Left renal cortex interstitium (tissue), 4 donors: ENCODE measurements at regions not wholly inside any gene's neighbourhood (a gene's known extent, or its start where the extent isn't known, plus 50 kb on each side); places are given as distances from the start of the nearest gene placed in this dataset.

ENCODE experiments used
- DNase-seq, 4 donors: peaks; one replicate each; pipeline ENCODE4 v3.0.0-alpha.2; 2013; ENCODE audit warnings: low read depth in 4 of 4, low spot score in 2 of 4, missing footprints in 1 of 4

DNA sequence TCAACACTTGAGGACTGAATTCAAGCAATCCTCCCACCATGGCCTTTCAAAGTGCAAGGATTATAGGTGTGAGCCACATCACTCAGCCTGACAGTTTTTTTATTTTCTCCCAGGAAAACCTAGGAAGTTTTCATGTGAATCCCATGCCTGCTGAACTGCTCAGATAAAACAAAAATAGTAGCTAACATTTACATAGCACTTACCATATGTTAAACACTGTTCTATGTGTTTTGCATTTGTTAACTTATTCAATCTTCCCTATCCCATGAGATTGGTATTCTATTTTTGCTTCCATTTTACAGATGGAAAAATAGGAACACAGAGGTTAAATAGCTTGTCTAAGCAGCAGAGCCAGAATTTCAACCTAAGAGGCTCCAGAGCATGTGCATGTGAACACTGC lies 157.4 kb upstream of the KCTD1 start:
- DNase-seq = no peak

DNA sequence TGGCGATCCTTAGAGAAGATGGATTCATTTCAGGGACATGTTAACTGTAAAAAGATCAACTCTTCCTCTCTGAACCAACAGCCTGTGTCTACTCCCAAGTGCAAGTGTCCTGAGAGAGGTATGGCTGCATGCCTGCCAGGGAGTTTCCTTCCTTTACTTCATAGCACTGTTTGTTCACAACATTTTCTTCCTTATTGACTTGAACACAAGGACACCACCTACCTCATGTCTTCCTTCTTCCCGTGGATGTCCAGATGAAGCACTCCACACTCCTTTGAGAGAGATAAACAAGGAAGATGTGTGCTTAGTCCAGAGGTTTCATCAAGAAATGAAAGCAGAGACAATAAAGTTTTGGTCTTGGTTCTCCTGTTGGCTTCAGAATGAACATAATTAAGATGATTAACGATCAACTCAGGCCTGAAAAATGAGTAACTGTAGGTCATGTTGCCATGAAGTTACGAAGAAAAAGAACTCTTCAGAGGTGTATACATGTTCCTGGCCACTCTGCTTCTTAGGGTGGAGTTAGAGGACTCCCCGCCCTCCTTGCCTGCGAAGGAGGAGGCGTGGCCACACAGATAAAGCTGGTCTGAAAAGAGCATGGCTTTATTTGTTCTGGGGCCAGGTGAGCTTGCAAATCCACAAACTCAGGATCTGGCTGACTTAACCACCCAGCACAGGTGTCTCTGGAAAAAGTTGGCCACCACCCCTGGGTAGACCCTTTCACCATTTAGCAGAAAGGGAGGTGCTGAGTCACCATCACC lies 155.0 kb upstream of the KCTD1 start:
- no peak for DNase-seq

DNA sequence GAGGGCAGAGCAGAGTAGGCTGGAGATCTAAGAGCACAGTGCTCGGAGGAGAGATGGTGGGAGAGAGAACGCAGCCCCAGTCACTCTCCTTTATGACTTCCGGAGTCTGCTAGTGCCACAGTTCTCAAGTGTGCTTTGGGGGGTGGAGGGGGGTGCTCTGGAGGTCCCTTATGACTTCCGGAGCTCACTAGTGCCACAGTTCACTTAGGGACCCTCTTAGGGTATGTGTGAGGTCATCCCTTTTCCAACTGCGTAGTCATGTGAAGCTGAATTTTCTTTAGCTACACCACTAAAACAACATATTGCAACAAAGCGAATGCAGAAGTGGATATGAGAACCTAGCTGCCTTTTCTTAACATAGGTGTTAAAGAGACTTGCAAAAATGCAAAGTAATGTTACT lies 153.7 kb upstream of the KCTD1 start:
- no peak for DNase-seq

DNA sequence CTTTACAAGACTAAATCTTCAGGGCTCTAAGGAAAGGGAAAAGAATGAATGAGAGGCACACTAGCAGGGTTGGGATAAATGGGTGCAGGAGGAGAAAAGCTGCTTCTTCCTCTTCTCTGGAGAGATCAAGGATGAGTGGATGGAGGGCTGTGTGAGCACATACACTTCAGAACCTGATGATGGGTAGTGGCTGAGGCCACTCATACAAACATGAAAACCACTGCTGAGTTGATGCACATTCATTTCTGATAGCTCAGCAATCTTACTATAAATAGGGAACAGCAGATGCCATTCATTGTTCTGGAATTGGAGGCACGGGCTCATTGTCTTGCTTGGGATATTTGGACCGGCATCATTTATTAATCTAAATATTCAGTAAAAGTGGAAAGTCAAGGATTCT lies 152.4 kb upstream of the KCTD1 start:
- no peak for DNase-seq

DNA sequence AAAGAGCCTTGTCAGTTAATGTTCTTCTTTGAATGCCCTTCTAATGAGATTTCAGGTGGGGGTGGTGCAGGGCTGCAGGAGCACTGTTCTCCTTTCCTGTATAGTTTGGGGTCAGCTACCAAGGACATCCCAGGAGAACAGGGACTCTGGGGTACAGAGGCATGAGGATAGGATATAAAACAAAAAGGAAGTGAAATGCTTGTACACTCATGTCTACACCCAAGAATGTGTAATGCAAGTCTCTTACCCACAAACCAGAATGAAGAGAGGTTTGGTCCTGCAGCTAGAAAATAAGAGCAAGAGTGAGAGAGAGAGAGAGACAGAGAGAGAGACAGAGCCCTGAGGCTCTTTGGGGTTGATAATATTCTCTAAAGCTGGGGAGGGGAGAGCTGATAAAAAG lies 151.8 kb upstream of the KCTD1 start:
- DNase-seq = no peak

DNA sequence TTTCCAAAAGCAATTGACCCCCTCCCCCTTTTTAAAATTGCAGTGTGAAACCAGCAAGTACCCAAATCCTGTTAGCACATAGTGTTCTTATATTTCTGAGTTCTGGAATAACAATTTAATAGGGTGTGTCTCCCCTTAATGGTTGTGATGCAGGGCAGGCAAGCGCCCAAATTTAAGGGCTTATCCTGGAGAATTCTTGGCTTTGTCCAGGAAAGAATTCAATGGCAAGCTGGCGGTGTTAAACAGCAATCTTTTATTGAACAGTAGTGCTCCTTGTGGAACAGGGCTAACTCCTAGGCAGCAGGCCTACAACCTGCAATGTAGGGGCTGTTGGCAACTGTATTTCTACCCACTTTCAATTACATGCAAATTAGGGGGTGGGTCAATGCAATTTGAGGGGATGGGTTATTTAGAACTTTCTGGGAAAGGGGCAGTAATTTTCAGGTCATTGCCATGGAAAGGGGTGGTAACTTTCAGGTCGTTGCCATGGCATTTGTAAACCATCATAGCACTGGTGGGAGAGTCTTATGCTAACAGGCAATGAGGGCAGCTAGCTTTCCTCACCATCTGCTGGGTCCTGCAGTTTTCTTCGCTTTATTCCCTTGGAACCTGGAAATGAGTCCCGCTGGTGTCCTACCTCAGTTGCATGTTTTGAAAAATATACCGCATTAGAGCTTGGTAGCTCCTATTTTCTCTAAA lies 149.0 kb upstream of the KCTD1 start:
- no peak for DNase-seq

DNA sequence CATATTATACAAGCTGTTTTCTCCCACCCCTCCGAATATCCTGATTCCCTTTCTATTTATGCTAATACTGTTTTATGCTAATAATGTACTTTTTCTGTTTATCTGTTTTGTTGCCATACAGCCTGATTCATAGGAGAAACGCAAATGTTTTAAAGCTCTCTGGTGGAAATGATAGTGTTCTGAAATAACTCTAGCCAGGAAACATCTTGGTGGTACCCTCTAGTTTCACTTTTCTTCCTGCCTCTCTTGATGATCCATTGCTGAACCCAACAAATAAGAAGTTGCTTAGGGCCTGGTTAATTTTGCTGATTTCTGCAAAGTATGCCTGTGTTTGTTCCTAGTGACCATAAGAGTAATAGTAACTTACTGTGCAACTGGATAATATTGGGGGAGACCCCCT lies 148.4 kb upstream of the KCTD1 start:
- DNase-seq = no peak

DNA sequence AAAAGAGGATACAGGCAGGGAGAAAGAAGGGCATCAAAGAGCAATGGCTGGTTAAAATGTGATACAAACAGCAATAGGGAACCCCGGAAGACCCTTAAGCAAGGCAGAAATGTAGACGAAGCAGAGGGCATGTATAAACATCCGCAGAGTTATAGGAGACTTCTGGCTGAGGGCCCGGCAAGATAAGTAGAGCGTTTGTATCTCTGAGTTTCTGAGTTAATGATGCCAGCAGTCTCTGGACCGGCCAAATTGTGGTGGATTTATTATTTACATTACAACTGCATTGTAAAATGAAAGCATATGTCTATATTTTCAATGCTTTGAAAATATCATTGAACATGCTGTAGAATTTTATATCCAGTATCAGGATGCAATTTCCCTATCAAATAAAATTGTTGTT lies 148.0 kb upstream of the KCTD1 start:
- no peak for DNase-seq

DNA sequence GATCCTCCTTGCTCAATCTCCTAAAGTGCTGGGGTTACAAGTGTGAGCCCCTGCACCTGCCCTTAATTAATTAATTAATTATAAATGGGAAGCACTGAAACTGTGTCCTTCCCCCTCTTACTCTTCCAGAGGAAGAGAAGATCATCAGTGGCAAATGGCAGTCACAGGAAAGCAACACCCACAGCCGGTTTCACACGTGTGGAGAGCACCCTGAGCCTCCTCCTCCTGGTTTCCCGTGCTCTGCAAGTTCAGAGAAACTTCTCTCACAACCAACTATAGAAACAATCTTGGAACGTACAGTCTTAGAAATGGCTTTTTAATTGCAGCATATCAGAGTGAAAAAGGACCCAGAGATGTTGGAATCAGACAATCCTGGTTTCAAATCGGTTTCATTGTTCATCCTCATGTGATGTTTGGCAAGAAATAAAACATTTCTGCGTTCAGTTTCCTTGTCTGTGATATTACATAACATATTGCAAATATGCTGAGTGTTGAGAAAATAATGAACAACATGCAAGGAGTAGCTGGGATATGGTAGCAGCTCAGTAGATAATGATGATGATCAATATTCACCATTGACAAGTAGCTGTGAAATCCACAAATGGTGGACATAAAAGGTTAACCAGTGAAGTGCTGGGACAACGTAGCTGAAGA lies 141.0 kb upstream of the KCTD1 start:
- no peak for DNase-seq

DNA sequence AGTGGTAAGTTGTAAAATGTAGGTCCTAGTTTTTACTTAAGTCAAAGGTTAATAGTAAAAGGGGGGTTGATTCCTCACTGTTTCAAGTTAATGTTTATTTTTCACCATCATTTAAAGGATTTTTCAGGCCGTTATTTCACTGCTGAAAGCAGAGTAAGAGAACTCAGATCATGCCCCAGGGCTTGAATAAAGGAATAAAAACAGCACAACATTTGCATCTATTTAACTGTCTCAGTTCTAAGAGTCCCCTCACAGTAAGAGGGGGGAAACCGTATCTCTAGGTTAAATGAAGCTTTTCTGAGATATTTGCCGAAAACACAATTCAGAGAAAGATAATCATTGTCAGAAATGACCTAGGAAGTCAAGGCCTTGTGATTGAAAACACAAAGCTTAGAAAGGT lies 138.2 kb upstream of the KCTD1 start:
- no peak for DNase-seq

DNA sequence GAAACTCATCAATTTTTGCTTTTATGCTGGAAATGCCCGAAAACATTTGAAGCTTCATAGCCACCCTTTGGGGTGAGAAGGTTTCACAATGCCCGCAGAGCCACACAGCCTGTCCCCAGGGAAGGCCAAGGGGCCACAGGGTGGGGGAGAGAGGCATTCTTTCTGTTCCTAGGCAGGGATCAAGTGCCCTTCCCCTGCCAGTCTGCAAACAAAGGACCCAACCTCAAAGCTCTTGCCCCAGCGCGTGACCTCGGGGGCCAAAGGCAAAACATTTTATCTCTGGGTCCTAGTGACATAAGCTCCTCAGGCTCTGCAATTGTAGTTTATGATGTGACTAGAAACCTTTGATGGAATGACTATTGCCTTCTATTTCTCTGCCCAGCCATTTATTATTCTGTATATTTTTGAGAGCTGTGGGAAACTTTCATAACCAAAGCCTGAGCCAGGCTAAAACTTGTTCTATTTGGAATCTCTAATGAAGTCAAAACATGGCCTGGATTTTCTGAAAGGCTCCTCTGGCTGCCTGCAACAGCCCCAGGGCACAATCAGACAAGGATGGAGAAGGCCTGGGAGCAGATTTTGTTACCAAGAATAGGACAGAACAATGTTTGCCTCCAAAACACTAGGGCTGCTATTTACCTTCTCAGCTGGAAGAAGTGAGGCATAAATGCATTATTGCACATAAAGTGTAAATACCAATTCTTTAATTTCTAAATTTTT lies 137.2 kb upstream of the KCTD1 start:
- DNase-seq = no peak

DNA sequence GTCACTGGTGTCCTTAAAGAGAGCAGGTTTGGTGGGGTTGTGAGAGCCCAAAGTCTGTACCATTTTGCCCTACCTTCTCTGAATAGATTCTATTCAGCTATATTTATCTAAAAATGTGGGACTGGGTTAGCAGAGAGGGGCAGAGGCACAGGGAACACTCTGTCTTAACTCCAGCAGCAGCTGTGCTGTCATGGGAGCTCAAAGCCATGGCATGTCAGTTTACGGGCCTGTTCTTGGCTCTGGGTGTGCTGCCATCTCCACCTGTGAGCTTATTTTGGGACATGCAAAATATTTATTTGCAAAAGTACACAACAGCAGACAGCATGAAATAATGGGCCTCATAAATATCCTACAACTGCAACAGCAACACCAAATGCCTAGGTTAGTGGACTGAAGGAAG lies 129.6 kb upstream of the KCTD1 start:
- no peak for DNase-seq

DNA sequence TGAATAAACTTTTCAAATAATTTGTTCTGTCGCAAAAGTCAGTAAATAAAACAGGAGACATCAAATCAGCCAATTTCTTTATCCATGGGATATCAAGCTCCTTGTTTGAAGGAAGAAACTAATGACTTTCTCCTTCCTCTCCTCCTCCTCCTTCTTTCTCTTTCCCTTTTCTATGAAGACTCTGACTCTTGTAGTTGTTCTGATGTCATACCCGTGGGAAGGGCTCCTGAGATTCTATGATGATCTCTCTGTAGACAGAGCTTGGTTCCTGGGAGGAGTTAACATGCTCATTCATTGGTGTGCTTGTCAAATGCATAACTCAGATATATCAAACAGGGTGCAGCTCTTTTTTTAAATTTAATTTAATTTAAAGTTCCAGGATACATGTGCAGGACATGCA lies 118.7 kb upstream of the KCTD1 start:
- DNase-seq = no peak

DNA sequence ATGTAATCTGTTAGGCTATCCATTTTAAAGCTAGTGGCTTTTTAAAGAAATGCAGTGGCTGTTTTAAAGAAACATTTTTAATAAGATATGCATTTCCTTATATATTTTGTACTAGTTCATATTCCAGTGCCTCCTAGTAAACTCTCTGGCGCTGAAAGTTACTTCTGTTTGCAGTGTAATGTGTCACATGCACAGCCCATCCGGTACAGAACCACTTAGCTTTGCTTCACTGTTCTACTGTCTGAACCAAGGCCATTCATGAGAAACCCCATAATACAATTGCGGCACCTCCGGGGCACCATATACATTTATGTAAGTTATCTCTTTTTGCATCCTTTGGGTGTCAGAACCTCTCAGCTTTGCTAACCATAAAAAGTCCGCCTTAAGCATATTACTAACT lies 114.6 kb upstream of the KCTD1 start:
- DNase-seq = no peak

DNA sequence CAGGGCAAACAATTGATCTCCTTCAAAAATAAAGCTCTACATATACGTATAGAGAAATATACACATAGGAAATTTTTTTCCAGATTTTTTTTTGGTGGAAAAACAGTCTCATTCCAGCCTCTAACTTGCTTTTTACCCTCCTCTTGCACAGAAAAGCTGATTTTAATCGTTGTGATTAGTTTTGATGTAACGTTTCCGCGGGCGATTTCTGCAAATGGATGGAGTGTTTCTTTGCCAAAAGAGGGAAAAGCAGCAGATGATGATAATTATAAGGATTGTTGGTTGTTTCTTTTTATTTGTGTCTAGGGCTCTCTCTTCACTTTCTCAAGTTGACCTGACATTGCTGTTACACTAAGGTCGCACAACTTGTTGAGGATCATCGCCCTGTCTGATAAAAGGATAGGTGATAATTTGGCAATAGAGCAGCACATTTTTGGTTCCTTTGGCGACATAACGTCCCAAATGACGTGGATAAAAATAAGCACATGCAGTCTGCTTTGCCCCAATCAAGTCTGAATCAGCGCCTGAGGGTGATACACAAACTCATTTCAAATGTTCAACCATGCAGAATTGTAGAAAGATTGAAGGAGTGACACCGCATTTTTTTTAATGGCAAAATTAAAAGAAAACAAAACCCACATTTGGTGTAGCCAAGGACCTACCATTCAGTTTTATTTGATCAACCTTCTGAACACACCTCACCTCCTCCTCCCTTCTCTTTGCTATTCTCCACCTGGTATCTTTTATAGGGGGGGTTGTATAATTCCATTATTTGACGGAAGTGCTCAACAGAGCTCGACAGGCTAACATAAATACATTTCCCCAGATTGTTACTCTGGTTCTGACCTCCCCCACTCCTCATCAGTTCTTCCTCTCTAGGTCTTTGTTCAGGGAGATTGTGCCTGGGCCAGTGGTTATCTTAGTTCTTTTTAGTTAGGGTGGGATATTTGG lies 109.6 kb upstream of the KCTD1 start:
- DNase-seq = no peak

DNA sequence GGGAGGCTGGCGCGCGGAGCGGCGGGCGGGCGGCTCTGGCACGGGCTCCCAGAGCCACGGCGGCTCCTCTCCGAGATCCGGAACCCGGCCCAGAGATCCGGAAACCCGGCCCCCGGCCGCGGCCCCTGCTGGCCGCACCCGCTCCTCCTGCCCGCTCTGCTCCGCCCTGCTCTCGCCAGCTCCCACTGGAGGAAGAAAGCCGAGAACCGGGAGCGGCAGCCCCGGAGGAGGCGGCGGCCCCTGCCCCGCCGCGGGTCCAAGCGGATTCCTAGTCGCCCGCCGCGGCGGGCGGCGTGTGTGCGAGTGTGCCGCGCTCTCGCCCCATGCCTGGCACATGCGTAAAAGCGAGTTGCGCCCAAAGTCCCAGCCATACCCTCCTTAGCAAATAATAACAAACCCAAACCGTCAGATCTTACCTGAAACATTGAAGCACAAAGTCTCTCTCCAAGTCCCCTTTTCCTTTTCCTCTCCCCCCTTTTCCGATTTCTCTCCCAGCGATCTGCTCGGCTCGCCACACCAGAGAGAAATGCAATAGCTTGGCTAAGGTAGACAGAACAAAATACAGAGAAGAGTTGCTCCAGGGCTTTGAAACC lies 108.7 kb upstream of the KCTD1 start:
- peak in 2 of 4 donors; percentile 69 to 70 for DNase-seq

DNA sequence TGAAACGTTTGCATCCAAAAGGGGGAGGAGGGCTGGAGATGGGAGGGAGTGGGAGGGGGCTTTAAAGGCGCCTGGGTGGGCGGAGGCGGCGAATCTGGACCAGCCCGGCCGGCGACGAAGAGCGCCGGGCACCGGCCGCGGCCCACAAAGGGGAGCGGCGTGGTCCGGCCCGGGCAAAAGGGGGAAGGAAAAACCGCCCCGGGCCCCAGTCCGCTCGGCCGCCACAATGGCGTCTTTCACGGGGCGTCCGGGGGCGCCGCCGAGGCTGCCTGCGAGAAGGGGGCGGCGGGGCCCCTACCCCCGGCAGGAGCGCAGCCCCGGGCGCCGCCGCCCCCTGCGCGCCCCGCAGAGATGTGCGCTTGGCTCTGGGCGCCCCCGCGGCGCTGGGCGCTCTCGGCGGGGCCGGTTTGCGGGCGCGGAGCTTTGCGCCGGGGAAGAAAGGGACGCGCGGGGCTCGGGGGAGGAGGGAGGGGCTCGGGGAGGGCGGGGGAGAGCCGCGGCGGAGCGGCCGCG lies 108.1 kb upstream of the KCTD1 start:
- DNase-seq = no peak

DNA sequence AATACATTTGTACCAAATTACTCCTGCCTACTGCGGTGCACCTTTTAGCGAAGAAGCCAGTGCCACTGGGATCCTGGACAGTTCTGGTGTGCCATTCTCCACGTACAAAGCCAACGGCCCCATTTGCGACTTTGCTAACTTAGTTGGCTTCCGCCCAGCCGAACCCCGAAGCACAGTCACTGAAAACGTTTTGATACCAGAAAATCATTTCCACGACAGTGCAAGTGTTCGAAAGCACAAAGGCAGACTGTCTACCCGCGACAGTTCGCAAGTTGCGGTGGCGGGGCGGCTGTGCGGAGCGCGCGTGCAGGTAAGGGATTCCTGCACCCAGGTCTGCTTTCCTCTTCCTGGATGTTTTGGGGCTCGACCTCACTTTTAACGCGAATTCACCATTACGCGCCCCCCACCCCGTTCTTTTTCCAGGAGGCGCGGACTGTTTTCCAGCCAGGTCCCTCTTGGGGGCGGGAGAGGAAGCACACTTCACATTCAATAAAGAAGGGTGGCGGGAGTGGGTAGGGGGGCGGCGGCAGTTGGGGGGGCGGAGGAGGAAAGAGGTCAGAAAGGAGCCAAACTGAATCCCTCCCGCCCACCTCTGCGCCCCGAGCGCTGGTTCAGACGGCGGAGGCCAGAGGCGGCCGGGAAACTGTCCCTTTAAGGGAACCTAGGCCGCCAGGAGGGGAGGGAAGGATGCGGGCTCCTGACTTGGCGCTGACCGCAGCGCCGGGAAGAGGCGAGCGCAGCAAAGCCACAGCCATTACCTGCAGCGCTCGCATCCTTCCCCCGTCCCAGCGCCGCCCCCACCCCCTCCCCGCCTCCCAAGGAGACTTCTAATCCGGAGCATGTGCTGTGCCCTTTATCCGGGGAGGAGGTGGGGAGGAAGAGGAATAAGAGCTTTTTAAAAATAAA lies 107.4 kb upstream of the KCTD1 start:
- DNase-seq = no peak
